ENCODE measurements at regions not wholly inside any gene's neighbourhood (a gene's known extent, or its start where the extent isn't known, plus 50 kb on each side); places are given as distances from the start of the nearest gene placed in this dataset.

DNA sequence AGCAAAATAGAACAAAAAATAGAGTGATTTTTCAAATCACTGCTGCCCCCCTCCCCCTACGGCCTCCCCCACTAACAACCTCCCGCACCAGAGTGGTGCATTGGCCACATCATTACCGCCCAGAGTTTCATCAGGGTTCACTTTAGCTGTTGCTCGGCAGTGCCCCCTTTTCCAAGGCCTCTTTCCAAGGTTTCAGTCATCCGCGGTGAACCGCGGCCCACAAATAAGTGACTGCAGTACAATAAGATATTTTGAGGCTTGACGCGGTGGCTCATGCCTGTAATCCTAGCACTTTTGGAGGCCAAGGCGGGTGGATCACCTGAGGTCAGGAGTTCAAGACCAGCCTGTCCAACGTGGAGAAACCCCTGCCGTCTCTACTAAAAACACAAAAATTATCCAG, 180.0 kb downstream of the MAF start (continued):
- TF ChIP-seq KDM4A (IDR thresholded peaks at IDR 0.05; ENCODE audit: low read depth, low read length, severe bottlenecking), result no peak
- TF ChIP-seq, protein P1, sequence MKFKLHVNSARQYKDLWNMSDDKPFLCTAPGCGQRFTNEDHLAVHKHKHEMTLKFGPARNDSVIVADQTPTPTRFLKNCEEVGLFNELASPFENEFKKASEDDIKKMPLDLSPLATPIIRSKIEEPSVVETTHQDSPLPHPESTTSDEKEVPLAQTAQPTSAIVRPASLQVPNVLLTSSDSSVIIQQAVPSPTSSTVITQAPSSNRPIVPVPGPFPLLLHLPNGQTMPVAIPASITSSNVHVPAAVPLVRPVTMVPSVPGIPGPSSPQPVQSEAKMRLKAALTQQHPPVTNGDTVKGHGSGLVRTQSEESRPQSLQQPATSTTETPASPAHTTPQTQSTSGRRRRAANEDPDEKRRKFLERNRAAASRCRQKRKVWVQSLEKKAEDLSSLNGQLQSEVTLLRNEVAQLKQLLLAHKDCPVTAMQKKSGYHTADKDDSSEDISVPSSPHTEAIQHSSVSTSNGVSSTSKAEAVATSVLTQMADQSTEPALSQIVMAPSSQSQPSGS (IDR thresholded peaks at IDR 0.05; ENCODE audit: low read length), result no peak
- TF ChIP-seq RBBP5 (IDR thresholded peaks at IDR 0.05; ENCODE audit: borderline replicate concordance, low read depth, low read length), result no peak
- no peak for TF ChIP-seq SP4 (IDR thresholded peaks at IDR 0.05; ENCODE audit: low read length)
- TF ChIP-seq, protein P2, sequence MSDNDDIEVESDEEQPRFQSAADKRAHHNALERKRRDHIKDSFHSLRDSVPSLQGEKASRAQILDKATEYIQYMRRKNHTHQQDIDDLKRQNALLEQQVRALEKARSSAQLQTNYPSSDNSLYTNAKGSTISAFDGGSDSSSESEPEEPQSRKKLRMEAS (IDR thresholded peaks at IDR 0.05), result no peak
- TF ChIP-seq CBX5 (IDR thresholded peaks at IDR 0.05; ENCODE audit: low read depth, low read length), result no peak
- no peak for TF ChIP-seq EZH2 (IDR thresholded peaks at IDR 0.05; ENCODE audit: low read depth, low read length, severe bottlenecking)

Data from H1 (cell line).